Lower leg skin (tissue), 3 donors: ENCODE measurements at regions not wholly inside any gene's neighbourhood (a gene's known extent, or its start where the extent isn't known, plus 50 kb on each side); places are given as distances from the start of the nearest gene placed in this dataset.

Experiments used
- CTCF ChIP-seq, 3 donors: fragments of 450-650 bp; IDR thresholded peaks; one replicate each; pipeline ENCODE4 v1.5.1; 2016; ENCODE audit warnings: antibody characterized with exemption in 3 of 3, mild to moderate bottlenecking in 3 of 3, moderate library complexity in 2 of 3
- POLR2A ChIP-seq, 2 donors: fragments of 450-650 bp; IDR thresholded peaks; one replicate each; pipeline ENCODE4 v1.6.1; 2016 to 2017; ENCODE audit warnings: antibody characterized with exemption in 2 of 2, mild to moderate bottlenecking in 1 of 2, moderate library complexity in 1 of 2

GRCh38 chr1:95584315-95584714 lies 350.3 kb downstream of the RWDD3 start:
- TF ChIP-seq CTCF (IDR thresholded peaks at IDR 0.05) (no peak), POLR2A (IDR thresholded peaks at IDR 0.05) (no peak)
